Spleen (tissue), 7 donors: ENCODE measurements at regions not wholly inside any gene's neighbourhood (a gene's known extent, or its start where the extent isn't known, plus 50 kb on each side); places are given as distances from the start of the nearest gene placed in this dataset.

Experiments
- CTCF ChIP-seq, 11 experiments: fragments of 200-600 bp in 7 of 11; fragments of 450-650 bp in 4 of 11; sonication (generic) in 4 of 11; IDR thresholded peaks in 8 of 11; conservative IDR thresholded peaks in 3 of 11; 1 replicate in 7 of 11; 2 replicates in 4 of 11; pipeline versions ENCODE4 v1.4.0 to v1.8.0; 2016 to 2021; ENCODE audit warnings: antibody characterized with exemption in 11 of 11, inconsistent platforms in 4 of 11, mild to moderate bottlenecking in 1 of 11
- POLR2A ChIP-seq, 3 donors: fragments of 450-650 bp; IDR thresholded peaks; one replicate each; pipeline ENCODE4 v1.5.1; 2017; ENCODE audit warnings: antibody characterized with exemption in 3 of 3, mild to moderate bottlenecking in 1 of 3
- POLR2AphosphoS5 ChIP-seq, 3 donors: sonication (generic); formaldehyde crosslinking; IDR thresholded peaks; one replicate each; pipeline ENCODE4 v1.5.1; 2017; ENCODE audit warnings: antibody characterized with exemption in 3 of 3
- donor health status: DM: no; HTN: no; CAD: no; lungs with moderate emphysema.
- donor health status: DM: no; HTN: no; CAD: no.
- donor health status: DM: no; HTN: no; CAD: no.

DNA sequence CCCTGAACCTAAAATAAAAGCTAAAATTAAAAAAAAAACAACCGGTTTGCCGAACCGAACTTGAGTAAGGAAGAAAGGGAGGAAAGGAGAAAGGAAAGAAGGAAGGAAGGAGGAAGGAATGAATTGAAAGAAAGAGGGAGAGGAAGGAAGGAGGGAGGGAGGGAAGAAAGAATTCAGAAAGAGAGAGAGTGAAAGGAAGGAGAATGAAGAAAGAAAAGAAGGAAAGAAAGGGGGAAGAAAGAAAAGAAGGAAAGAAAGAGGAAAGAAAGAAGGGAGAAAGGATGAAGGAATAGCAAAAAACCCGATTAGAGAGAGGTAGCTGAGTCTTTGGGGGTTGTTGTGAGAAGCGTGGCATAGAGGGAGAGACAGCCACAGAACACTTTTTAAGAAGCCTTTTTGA is 121.4 kb downstream of the FGF18 start:
- TF ChIP-seq POLR2A (IDR thresholded peaks at IDR 0.05) (no peak), CTCF (IDR thresholded peaks at IDR 0.05 in 8 of 11, conservative IDR thresholded peaks at IDR 0.05 in 3 of 11) (no peak), POLR2AphosphoS5 (IDR thresholded peaks at IDR 0.05) (no peak)
